PFSK-1 (cell line): ENCODE measurements at regions not wholly inside any gene's neighbourhood (a gene's known extent, or its start where the extent isn't known, plus 50 kb on each side); places are given as distances from the start of the nearest gene placed in this dataset.

Experiments
- POLR2AphosphoS5 ChIP-seq: IDR thresholded peaks from 2 replicates; pipeline ENCODE4 v1.6.1; 2012; ENCODE audit warnings: low read depth, mild to moderate bottlenecking, control low read depth, low read length, moderate library complexity
- REST ChIP-seq, 2 experiments: IDR thresholded peaks; 2 replicates each; pipeline versions ENCODE4 v1.6.1 to v1.8.0; 2011 to 2012; ENCODE audit warnings: low read depth in 2 of 2, low read length in 2 of 2, control low read depth in 1 of 2, inconsistent platforms in 1 of 2, mild to moderate bottlenecking in 1 of 2, moderate library complexity in 1 of 2; ENCODE audit not compliant: insufficient read depth in 1 of 2
- TAF1 ChIP-seq: IDR thresholded peaks from 2 replicates; pipeline ENCODE4 v1.6.1; 2012; ENCODE audit warnings: low read length, control low read depth, borderline replicate concordance; ENCODE audit not compliant: insufficient read depth

- TF ChIP-seq REST (IDR thresholded peaks at IDR 0.05; ENCODE audit: insufficient read depth in 1 of 2, low read depth in 2 of 2, low read length in 2 of 2), result no peak
- TF ChIP-seq TAF1, result no peak
- no peak for TF ChIP-seq POLR2AphosphoS5
These were observed 88.6 kb upstream of the MBNL2 start for GRCh38 chr13:97133554-97133953.
